GM19452 (cell line): ENCODE measurements at regions not wholly inside any gene's neighbourhood (a gene's known extent, or its start where the extent isn't known, plus 50 kb on each side); places are given as distances from the start of the nearest gene placed in this dataset.

Experiments used
- ATAC-seq: cut with Tn5 transposase; IDR thresholded peaks from one replicate; pipeline ENCODE4 v1.9.1; 2021; ENCODE audit not compliant: unreplicated experiment

DNA sequence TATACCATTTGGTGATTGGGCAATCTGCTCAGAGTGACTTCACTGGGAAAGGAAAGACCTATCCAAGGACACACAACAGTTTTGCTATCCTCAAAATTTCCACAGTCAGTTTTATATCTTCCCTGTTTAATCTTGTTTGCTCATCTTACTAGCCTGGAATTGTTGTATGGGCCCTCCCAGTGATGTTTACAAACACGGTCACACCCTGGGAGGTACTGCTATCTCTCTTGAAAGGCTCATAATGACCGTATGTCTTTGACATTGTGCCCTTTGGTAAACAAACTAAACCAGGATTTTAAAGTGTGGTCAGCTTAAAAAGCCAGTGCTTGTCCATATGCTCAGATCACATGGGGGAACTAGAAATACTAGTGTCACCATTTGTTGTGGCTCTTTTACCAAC is 277.0 kb downstream of the CDH2 start:
- ATAC-seq = no peak

DNA sequence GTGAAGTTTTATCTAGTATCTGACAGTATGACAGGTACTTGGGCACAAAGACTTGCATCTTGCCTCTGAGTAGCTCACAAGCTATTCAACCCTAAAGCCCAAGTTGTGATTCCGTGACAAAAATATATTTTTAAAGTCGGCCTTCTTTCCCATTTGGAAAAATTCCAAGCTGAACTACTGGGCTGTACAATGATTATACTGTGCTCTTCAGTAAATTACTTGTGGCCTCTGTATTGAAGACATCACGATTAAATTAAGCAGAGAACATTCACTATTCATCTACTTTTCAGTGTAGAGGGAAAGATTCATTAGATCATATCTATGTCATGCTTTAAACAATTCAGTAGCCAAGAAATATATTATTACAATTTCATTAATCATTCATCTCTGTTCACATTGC is 282.2 kb downstream of the CDH2 start:
- ATAC-seq = no peak

DNA sequence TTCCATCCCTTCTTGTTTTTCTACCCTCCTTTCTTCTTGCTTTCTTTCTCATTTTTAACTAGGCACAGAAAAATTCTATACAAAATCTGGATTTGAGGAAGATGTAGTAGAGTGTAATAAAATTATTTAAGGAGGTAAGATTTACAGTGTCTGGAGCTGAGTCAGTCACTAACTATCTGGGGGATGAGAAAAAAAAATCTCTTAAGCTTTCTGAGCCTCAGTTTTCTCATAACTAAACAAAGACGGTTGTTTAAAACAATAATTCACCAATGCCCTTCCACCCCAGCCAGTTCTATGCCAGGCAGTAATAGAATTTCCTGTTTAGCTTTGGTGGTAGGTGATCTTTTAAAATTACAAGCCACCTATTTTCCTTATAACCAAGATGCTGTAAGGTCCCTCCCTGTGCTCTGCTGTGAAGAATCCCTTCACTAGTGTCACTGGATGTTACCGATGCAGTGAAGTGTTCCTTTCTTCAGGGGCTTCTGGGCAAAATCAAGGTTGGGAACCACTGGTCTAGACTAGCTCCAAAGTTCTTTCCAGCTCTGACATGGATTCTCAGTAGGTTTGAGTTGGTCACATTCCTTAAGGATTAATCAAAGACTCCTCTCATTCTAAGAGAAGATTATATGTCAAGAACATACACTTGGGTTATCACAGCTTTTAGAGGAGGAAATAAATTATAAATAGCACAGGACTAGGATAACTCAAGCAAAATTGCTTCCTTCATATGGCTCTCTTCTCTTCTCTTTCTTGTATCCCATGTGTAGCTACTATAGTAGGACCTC is 289.0 kb downstream of the CDH2 start:
- no peak for ATAC-seq

DNA sequence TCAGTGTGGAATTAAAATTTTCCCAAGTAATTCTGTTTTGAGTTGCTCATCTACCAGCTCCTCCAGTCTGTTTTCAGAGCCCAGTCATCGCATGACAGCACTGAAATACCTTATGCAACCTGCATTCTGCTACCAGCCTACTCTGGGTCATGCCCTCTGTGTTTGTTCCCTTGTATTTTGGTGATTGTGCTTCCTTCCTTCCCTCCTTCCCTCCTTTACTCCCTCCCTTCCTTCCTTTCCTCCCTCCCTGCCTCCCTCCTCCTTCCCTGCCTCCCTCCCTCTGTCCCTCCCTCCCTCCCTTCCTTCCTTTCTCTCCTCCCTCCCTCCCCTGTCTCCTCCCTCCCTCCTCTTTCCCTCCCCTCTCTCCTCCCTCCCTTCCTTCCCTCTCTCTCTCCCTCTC is 289.6 kb downstream of the CDH2 start:
- ATAC-seq = no peak

DNA sequence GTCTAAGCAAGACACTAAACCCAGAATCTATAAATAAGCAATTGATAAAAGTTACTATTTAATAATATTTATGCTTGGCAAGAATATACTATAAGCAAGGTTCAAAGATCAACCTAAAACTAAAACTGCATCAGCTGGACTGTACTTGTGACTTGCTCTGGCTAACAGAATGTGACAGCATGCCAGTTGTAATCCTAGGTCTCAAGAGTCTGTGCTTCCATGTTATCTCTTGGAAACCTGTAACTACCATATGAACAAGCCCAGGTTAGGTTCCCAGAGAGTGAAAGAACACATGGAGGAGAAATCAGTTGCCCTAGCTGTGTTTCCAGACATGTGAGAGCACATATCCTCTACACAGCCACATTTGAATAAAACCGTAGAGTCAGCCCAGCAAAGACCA is 297.4 kb downstream of the CDH2 start:
- ATAC-seq = no peak

DNA sequence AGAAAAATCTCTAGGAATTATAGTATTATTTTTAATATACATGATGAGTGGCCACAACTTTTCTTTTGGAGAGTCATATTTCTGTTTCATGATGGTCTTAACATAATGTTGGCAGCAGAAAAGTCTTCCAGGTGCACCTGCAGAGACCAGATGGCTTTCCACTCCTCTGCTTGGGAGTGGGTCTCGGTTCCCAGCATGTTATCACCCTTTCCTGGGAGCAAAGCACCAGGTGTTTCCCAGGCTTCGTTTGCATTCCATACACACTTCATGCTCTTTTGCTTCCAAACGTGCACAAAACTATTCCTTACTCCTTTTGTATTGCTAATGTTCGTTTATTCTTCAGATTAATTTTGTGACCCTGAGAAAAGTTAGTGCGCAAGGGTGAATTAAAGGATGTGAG is 305.2 kb downstream of the CDH2 start:
- ATAC-seq = no peak

DNA sequence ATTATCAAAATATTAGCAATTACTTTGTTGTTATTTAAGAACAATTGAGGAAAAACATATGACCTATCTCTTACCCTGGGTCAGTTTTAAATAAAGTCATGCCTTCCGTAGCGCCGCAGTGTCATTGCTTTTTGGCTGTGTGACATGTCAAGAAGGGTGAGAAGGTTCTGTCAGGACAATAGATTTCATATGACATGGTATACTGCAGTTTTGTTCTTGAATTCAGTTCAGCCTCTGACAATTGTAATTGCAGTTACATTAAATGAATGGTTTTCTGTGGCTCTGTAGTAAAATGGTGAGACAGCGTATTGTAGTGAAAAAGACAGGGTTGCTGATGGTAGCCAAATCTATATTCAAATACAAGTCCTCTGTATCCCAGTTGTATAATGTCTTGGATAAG is 307.2 kb downstream of the CDH2 start:
- ATAC-seq = no peak

DNA sequence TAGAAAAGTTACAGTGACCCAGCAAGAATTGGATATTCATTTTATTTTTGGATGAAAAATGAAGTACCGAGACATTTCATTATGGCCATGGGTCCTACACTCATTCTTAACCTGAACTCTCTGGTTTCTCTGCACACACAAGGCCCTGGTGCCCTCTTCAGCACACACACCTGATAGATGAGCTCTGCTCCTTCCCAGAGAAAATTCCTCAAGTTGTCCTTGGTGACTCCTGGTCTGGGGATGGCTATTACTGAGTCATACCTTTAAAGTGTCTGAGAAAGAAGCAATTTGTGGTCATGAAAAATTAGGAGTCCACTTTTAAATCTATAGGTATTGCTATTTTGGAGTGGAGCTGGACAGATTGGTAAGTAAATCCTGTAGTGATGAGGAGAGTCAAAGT is 311.5 kb downstream of the CDH2 start:
- ATAC-seq = no peak

DNA sequence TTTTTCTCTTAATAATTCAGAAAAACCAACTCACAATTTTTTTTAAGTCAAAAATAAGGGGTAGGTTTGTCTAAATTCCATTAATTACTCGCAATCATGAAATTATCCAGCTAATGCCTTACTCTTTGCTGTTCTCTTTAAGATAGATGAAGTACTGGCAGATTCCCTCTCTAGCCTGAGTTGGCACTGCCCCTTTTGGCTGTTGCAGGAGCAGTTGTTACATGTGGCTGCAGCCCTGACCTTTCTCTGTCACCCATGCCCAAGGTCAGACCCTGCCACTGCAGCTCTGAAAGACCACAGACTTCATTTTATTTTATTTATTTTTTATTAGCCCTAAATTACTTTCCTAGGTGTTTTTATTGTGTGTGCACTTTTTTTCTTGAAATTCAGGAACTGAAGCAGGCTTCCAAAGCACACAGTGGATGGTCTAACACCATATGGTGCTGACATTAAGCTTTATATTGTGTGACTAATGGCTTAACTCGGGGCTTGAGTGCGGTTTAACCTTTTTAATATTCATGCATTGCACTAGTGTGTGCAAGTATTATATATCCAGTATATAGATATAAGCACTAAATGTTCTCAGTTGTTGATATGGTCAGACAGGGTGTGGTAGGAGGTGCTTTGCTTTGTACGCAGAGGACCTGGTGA is 313.0 kb downstream of the CDH2 start:
- no peak for ATAC-seq

DNA sequence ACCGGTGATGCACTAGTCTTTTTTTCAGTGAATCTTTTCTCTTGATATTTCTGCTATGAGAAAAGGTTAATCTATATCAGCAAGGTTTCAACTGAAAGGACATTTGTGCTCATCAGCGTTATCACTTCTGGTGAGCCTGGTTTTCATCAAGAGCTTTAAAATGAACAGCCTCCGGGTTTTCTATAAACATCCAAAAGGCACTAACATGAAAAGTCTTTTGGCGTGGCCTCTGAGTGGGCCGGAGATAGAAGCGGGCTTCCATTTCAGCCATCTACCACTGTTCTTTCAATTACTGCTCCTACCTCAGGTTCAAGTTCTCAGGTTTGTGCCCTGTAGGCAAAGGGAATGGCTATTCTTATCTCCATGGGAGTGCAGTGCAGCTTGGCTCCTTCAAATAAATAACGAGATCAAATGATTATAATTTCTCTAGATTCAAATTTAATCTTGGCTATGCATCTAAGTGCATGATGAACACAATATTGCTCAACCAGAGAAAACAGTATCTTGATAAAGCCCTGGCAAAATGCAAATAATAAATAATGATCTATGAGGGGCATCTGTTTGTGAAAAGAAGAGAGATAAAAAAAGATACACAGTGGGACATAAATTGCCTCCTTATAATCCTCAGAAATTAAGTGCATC is 314.8 kb downstream of the CDH2 start:
- ATAC-seq = no peak

DNA sequence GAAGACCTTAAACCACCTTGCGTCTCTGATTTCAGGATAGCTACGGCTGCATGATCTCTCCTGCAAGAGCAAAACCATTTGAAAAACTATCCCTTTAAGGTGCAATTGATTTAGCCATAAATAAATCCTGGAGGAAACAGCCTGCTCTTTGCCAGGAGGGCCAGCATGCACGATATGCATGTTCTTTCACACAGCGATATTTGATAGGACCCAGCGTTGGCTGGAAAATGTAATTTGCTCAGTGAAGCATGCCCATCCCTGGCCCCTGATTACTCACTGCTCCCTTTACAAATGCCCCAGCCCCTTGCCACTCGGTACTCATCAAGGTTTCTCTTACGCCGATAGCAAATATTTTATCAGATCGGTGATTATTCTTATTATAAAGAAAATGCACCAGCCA is 315.4 kb downstream of the CDH2 start:
- ATAC-seq = no peak

DNA sequence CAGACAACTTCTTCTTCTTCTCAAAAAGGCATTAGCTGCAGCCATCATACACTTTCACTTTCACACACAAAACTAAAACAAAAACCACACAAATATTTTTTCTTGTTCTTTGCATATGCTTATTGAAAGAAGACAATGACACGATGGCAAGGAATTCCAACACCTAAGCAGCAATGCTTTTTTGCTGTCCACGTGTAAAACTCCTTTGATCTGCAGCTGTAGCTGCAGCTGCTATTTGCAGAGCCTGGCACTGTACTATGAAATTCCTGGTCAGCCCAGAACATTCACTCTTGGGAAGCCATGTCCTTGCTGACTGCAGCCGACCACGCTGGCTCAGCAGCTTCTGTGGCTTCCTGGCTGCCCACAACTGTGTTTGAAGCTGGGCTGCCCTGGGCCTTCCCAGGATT is 316.2 kb downstream of the CDH2 start:
- no peak for ATAC-seq

DNA sequence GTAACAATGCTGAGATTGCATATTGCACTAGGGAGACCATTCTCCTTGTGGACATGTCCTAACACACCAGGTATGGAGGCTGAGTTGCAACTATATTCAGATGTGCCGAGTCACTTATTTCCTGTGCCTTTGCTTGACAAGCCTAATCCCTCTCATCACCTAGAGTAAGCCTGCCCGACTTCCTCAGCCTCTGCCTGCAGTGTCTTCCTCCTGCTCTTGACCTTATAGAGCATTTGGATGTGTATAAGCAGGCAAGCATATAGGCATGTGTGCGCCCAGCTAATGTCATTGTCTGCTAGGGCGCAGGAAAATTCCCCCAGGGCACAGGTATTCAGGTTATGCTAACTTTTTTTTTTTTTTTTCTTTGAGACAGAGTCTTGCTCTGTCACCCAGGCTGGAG is 316.9 kb downstream of the CDH2 start:
- ATAC-seq = no peak

DNA sequence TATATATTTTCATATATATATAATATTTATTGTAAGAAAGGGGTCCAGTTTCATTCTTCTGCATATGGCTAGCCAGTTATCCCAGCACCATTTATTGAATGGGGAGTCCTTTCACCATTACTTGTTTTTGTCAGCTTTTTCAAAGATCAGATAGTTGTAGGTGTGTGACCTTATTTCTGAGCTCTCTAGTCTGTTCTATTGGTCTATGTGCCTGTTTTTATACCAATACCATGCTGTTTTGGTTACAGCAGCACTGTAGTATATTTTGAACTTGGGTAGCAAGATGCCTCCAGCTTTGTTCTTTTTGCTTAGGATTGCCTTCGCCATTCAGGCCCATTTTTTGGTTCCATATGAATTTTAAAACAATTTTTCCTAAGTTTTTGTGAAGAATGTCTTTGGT is 320.1 kb downstream of the CDH2 start:
- ATAC-seq = no peak

DNA sequence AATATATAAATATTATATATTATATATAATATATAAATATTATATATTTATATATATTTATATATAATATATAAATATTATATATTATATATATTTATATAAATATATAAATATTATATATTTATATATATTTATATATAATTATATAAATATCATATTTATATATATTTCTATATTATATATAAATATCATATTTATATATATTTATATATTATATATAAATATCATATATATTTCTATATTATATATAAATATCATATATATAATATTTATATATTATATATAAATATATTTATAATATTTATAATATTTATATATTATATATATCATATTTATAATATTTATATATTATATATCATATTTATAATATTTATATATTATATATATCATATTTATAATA is 321.4 kb downstream of the CDH2 start:
- no peak for ATAC-seq

DNA sequence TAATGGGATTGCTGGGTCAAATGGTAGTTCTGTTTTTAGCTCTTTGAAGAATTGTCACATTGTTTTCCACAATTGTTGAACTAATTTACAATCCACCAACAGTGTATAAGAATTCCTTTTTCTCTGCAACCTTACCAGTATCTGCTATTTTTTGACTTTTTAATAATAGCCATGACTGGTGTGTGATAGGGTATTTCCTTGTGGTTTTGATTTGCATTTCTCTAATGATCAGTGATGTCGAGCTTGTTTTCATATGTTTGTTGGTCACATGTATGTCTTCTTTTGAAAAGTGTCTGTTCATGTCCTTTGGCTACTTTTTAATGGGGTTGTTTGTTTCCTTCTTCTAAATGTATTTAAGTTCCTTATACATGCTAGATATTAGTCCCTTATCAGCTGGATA is 322.3 kb downstream of the CDH2 start:
- no peak for ATAC-seq

DNA sequence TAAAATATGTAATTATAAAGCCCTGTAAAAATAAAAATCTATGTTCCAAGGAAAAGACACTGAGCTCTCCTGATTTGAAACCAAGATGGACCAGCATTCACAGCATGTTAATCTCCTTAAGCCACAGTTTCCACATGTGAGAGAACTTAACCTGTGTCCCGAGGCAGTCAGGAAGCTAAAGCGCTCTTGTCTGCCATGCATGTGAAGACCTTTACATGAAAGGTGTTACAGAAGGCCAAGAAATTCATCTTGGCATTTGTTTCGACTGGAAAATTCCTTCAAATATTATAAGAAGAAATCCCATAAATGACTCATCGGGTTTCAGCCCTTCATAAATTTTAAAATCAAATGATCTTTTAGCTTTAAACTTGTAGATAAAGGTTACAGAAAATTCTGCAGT is 328.6 kb downstream of the CDH2 start:
- ATAC-seq = no peak

DNA sequence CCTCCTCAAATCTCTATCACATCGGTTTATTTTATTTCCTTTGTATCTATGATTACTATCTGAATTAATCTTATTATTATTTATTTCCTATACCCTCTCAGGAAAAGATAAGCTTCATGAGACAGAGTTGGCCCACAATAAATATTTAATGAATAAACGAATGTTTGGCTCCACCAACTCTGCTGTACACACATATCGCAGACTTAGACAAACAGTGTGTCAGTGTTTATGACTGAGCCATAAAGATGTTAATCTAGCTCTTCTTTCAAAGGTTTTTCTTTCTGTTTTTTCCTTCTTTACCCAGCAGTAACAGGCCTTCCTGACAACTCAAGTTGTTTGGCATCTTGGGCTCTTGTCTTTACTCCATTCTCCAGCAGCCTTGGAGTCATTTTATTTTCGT is 329.5 kb downstream of the CDH2 start:
- no peak for ATAC-seq

DNA sequence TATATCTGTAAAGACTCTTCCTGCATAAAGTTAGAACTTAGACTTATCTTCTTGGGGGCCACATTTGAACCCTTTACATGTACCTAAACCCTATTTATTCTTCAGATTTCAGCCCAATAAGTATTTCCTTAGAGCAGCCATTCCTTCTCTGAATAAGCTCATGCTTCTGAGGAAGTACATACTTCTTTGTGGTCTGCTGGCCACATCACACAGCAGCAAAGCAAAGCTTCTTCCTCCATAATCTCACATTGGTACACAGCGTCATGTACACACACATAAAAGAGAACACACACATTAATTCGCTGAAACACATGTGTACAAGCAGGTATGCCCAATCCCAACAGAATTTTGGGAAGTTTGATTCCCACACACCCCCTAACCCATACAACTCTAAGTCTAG is 331.0 kb downstream of the CDH2 start:
- no peak for ATAC-seq

DNA sequence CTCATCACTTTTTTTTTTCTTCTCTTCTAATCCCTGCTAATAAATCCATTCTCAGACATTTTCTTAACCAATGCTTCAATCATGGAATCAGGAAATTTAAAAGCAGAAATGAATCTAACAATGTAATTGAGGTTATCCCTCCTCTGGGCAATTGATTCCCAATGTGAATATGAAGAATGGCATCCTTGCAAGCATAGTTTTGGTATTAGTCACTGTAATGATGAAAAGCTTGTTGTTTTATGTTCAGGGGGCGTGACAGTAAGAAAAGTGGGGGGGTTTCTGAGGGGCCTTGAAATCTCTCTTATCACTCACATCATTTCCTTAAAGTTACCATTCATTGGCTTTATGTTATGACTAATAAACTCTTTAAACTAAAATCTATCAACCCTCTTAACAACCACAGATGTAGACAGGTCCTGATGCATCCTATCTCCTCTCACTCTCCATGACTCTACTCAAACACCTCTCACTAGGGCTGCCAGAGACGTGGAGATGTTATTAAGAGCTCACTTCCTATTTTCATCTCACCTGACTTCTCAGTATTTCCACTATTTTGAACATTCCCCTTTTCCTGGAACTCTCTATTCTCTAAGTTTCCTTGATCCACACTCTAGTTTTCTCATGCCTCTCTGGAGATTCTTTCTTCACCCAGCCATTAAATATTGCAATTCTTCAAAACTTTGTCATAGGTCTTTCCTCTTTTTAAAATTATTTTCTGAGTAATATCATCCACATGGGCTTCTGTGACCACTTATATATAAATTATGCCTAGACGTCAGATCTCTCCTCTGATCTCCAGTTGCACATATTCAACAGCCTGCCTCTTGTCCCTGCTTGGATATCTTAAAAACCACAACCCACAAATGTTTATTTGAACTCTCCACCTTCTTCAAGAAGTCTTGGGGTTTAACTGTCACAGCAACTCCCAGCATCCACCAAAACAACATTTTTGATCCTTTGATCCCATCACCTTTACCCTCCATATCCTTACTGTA is 332.9 kb downstream of the CDH2 start:
- no peak for ATAC-seq

DNA sequence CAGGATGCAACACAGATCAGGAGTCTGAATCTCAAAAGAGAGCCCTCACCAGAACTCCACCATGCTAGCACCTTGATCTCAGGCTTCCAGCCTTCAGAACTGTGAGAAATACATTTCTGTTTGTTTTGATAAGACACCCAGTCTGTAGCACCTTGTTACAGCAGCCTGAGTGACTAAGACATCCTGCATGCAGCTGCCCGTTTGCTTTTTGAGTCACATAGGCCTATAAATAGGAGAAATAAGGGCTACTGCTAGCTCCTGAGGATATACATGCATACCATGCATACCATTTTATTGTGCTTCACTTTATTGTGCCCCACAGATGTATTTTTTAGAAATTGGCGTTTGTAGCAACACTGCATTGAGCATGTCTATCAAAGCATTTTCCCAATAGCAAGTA is 337.8 kb downstream of the CDH2 start:
- ATAC-seq = no peak
